Inflammatory macrophage treated with lipopolysaccharide for 4 hours (primary cell): ENCODE measurements at regions not wholly inside any gene's neighbourhood (a gene's known extent, or its start where the extent isn't known, plus 50 kb on each side); places are given as distances from the start of the nearest gene placed in this dataset.

Experiments
- DNase-seq: peaks from one replicate; pipeline ENCODE4 v3.0.0-alpha.2; 2020

DNA sequence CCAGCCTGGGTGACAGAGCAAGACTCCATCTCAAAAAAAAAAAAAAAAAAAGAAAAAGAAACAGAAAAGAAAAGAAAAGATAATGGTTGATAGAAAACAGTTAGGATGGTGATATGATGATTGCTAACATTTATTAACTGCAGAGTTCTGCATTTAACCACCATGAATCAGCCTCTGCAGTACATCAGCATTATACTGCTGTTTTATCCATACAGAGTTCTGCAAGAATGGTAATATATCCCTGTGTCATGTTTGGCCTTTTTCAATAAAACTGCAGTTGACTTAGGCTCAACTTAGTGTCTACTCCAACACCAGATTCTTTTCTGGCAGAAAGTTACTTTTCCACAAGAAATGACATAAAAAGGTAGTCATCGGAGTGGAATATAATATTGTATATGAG, 62.6 kb downstream of the DUSP6 start:
- no peak for DNase-seq

DNA sequence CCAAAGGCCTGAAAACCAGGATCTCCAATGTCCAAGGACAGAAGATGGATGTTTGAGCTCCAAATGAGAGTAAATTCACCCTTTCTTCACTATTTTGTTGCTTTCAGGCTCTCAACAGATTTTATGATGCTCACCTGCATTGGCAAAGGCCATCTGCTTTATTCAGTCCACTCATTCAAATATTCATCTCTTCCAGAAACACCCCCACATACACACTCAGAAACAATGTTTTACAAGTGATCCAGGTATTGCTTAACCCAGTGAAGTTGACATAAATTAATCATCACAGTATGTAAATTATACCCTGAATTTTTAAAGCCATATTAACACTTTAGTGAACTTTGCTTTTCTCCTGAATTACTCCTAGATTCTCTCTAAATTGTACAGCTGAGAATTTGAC, 63.3 kb downstream of the DUSP6 start:
- DNase-seq = no peak

DNA sequence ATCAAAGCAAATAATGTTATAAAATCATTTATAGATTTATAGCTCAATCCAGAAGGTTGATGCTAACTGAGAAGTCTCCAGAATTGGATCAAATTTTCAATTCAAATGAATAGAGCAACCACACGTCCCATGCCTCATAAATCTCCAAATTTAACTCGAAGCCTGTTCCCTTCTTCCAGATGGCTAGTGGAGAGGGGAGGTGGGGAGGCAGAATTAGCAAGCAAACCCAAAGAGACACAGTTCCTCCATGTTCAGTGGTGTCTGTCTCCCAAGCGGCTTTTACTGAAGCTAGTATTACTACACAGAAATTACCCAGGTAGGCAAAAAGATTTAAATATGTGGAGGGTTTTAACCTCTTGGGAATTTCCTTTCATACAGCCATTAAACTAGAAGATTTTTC, 65.8 kb downstream of the DUSP6 start:
- no peak for DNase-seq

DNA sequence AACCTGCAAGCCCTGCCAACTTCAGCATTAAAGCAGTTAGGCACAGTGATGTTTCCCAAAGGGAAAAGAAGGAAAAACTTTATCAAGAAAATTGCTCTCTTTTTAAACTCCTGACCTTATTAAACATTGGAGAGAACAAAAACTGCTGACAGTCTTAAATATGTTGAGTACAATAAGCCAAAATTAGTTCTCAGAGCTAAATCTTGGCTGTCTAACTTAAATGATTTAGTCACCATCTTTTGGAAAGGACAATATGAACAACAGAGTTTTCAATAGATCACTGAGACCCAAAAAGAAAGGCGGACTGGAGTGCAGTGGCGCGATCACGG, 70.8 kb downstream of the DUSP6 start:
- DNase-seq = no peak

DNA sequence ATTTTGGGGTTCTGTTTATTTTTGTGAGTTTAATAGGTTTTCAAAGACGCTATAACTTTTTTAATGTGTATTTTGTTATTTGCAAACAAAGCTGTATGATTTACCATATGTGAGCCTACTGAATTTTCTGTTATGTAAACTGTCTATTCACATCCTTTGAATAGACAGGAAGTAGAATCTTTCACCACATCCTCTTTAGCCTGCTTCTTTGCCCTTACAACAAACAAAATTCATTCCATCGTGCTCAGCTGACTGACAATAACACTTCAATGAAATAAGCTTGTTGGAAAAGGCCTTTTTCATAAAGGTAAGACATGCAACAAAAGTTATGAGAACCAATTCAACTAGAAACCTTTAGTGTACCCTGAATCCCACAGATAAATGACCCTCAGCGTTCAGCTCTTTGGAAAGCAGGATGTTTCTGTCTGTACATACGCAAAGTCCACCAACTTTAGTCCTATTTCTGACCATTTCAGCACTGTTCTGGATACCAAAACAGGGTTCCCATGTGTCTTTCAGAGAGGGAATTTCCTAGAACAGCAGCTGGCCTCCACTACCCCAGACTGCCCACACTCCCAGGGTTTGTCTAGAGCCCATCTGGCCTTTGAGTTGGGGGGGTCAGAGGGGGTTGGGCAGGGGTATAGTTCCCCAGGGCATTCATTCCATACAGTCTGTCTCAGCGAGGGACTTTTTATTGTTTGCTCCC, 71.3 kb downstream of the DUSP6 start:
- DNase-seq = peak; percentile 66

DNA sequence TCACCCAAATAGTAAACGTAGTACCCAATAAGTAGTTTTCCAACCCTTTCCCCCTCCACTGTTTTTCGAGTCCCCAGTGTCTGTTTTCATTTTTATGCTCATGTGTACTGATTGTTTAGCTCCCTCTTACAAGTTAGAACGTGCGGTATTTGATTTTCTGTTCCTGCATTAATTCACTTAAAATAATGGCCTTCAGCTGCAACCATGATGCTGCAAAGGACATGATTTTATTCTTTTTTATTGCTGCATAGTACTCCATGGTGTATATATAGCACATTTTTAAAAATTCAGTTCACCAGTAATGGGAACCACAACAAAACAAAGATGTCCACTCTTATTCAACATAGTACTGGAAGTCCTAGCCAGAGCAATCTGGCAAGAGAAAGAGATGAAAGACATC, 72.8 kb downstream of the DUSP6 start:
- DNase-seq = no peak

DNA sequence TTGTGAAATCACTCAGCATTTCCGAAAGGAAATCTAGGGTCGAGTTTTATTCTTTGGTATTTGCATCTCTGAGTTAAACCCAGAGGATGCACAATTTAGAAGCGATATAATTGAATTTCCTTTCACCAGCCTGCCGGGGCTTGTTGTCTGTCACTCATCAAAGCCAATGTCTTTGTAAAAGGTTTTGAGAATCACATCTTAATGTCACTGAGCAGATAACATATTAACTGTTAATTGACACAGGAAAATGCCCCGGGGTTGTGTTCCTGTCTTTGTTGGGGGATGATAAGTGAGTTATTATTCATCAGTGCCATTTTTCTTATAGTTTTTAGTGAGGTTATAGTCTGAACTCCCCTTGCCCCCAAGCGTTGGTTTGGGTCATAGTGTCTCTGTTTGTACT, 73.4 kb downstream of the DUSP6 start:
- DNase-seq = no peak

DNA sequence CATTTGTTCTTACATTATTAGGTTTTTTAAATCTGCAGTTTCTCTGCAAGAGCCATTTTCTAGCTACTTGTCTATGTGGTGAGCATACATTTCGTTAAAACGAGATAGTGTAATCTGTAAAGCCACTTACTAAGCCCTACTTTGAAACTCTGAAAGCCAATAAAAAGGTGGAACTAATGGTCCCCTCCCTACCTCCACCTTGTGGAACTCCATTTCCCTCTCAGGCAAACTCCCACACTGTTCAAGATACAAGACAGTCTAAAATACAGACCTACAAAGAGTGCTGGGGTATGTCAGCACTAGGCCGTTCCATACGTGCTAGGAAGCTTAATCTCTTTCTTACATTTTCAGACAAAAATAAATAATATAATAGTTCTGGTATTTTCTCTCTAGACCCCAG, 74.1 kb downstream of the DUSP6 start:
- no peak for DNase-seq

DNA sequence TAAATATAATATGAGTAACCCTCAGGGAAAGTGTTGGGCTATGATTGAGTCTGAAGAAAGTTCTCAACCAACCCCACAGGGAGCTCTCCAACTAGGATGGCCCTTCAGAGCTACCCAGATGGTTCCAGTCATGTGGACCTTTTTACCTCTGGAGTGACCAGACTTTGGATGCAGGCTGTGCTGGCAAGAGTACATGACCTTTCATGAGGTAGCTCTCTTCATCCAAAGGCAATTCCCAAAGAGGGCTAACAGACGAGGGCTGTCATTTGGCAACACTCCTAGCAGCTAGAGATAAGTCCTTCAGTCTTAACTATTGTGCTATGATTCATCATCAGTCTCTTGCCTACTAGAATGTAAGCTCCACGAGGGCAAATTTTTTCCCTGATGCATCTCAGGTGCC, 75.4 kb downstream of the DUSP6 start:
- no peak for DNase-seq

DNA sequence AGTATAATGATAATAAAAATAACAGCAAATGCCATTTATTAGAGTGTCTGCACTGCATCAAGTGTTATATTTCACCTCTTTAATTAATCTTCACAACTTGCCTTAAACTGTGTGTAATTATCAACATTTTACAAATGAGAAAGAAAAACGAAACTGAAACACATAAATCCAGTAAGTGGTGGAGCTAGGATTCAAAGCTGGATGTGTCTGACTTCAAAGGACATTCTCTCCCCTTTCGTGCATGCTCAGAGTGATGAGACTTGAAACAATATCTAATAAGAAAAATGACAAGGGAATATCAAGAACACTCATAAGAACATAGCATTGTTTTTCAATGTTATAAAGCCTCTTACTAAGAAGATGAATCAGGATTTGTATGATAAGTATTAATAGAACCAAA, 78.8 kb downstream of the DUSP6 start:
- peak; percentile 11 for DNase-seq

DNA sequence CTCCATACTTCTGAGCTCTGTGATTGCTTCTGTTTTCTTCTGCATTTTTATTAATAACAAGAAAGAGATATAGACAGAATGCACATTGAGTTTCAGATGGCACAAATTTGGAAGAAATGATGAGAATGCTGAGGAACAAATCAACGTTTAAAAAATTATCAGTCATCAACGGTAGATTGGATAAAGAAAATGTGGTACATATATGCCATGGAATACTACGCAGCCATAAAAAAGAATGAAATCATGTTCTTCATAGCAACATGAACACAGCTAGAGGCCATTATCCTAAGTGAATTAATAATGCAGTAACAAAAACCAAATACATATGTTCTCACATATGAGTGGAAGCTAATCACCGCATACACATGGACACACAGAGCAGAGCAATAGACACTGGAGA, 81.8 kb downstream of the DUSP6 start:
- DNase-seq = no peak

DNA sequence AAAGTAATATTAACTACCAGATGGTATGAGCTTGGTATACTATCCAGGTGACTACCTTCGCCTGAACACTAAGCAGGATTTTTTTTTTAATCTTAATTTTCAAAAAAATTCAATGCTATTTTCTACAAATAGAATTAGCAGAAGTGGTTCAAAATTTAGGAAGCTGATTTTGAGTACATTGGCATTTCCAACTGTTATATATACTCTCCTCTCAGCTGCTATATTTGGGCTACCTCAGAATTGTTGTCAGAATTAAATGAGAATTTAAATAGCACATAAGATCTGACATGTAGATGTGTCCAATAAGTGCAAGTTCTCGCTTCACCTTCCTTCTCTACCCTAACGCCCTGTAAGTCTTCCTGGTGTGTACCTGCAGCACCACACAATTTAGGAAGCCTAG, 83.1 kb downstream of the DUSP6 start:
- no peak for DNase-seq

DNA sequence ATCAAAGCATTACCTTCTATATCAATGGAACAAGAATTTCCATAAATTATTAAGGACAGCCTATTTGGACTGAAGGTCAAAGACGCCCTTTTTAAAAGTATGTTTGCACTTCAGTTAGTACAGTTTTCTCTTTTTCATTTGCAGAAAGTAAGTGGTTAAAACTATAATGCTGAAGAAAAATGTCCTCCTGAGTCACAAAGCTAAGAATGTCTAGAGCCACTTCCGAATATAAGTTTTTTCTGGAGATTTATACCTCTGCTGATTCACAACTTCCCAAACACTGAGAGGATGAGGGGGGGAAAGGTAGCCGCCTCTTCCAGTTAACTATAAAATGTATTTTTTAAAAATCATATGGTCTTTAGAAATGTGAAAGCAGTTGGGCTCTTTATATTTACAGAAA, 84.9 kb downstream of the DUSP6 start:
- DNase-seq = no peak

DNA sequence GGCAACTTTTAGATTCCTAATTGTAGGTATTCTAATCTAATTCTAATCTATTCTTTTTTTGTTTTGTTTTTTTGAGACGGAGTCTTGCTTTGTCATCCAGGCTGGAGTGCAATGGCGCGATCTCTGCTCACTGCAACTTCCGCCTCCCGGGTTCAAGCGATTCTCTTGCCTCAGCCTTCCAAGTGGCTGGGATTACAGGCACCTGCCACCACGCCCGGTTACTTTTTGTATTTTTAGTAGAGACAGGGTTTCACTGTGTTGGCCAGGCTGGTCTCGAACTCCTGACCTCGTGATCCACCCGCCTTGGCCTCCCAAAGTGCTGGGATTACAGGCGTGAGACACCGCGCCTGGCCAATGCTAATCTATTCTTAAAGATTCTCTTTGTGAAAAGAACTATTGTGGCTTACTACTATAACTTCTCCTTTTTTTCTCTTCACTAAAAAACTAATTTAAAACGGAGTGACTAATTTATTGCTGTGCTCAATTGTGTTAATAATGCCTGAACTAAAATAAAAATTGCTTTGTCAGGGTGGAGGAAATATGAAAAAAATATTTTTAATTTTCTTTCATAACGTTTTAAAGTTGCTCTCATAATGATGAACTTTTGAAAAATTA, 85.6 kb downstream of the DUSP6 start:
- DNase-seq = peak; percentile 26

DNA sequence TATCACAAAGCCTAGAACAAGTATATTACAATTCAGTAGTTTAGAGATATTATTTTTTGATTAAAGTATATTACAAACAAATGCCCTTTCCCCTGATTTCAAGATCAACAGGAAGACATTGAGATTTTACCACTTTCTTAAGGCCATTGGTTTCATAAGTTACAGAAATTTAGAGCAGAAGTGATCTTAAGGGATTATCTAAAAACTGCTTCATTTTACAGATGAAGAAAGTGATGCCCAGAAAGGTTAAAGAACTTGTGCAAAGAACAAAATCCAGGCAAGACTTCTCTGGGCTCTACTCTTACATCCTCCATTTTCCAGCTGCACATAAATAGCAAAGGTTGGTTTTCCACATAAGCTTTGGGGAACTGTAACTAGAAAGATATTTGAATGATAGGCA, 87.5 kb downstream of the DUSP6 start:
- DNase-seq = peak; percentile 44

DNA sequence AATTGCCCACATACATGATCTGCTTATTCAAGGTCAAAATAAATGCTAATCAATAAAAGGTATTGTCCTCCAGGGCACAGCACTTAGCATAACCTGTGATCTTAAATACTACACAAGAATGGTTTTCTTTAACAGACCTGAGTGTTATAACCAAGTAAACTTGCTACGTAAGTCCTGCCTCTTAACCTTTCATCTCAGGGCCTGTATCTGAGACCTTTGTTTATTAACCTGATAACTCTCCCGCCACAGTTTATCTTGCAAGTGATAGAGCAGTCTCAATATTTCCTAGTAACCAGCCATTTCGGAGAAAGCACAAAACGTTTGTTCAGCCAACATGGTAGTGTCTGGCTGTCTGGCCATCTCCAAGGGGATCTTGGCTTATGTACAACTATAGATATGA, 88.4 kb downstream of the DUSP6 start:
- no peak for DNase-seq

DNA sequence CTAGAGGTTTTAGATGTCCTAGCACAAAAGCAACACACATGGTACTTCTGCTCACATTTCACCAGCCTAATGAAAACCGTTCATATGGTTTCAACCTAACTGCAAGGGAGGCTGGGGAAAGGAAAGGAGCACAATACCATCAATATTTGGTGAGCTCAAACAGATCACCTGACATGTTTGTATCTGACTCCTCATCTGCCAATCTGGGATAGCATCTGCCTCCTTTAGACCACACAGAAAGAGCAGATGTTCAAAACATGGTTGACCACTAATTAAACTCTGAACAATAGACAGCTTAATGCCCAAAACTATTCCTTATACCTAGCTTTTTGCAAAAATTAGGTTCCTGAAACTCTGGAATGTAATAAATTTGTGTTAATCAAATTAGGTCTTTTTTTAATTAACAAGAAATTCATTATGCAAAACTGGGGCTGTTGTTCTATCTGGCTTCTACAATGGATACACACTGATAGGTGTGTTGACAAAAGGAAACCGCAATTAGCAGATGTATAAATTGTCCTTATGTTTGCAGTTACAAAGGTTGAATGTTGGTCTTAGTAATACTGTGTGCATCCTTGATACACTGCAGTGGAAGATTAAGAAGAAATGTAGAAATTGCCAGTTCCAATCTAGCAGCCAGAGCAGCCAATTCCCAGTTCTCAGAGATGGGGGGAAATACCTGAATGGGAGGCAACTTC, 89.3 kb downstream of the DUSP6 start:
- DNase-seq = no peak

DNA sequence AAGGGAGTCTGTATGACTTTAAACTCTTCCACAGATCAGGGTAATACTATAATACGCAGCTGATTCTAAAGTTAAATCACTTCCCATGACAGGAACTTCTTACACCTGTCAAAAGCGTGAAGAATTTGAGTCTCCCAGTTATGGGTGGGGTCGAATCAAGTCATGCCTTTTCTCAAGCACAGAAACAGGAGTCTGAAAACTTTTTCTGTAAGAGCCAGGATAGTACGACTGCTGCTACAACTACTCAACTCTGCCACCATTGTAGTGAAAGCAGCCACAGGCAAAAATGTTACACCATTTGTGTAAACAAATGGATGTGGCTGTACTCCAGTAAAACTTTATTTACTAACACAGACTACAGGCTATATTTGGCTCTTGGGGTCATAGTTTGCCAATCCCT, 90.3 kb downstream of the DUSP6 start:
- DNase-seq = no peak

DNA sequence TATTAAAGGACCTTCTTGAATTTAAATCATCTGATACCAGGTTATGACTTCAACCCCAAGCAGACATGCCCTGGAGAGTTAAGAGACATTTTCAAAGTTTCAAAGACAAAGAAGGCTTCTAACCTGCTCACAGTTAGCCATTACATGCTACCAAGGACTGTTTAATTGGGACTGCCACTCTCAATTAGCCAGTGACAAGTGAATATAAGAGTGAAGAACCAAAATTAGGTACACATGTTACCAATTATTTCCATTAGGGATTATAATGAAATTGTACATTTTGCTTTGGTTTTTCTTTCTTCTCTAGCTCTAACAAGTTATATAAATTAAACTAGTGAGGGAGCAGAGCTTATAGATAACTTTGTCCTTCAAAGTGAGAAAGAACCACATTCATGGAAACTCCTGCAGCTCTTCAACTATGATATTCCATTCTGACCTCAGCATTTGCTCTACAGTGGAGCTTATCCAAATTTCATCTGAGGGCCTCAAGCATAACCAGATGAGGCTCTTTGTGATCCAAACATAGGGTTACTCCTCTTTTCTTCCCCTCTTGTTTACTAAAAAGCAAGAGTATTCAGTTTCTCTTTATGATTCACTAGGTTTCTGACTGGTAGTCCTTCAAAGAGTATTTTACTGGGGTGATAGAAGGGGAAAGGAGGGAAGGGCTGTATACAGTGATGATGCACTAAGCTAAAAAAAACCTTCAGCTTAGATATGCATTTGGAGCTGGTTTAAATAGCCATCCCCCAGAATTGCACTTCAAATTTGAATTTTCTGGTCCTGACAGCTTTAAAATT, 91.3 kb downstream of the DUSP6 start:
- DNase-seq = no peak

DNA sequence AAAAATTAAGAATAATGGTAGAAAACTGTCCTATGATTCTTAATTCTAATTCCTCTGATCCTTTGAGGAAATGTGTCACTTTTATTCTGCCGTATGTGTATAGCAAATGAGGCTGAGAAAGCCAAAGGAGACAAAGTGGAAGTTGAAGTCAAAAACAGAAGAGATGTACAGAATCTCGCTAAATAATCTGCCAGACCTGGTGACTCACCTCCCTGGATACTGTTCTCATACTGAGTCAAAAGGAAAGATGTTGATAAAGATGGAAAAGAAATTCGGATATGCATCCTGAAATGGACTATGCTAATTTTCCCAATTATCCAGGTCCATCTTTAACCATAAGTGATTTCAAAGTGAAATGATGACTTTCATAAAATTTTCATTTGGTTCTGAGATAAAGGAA, 92.5 kb downstream of the DUSP6 start:
- no peak for DNase-seq

DNA sequence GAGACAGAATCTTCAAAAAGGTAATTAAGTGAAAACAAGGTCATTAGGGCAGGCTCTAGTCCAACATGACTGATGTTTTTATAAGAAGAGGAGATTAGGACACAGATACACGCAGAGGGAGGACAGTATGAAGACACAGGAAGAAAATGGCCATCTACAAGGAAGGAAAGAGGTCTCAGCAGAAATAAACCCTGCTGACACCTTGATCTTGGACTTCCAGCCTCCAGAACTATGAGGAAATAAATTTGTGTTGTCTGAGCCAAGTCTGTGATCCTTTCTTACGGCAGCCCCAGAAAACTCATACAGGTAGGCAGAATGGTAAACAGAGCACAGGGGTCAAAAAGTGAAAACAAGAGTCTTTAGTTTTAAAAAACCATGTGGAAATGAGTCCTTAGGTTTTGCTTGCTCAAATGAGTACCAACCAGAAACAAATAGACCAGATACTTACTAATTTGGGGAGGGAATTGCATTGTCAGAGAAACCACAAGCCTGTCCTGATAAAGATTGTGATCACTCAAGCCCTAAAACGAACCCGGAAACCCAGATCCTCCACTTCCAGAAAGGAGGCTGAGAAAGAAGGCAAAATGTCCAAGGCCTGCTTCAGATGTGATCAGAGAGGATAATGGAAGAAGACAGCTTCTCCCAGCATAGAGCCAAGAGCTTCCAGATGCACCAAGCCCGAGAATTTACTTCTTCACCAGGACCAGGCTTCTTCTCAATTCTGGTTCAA, 93.9 kb downstream of the DUSP6 start:
- DNase-seq = no peak

DNA sequence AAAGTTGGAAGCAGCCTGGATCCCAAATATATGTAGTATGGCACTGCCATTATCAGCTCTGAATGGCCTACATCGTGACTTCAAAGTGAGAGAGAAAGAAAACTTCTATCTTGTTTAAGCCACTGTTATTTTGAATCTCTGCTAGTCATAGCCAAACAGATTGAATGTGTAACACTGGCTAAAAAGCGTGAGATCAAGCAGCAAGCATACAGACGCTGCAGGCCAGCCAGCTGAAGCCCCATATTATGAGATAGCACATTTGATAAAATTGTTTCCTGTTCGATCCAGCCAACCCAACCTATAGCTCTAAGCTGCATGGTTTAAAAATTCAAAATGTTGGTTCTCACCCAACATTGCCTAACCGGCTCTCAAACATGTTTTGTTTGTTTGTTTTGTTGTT, 95.0 kb downstream of the DUSP6 start:
- DNase-seq = no peak

DNA sequence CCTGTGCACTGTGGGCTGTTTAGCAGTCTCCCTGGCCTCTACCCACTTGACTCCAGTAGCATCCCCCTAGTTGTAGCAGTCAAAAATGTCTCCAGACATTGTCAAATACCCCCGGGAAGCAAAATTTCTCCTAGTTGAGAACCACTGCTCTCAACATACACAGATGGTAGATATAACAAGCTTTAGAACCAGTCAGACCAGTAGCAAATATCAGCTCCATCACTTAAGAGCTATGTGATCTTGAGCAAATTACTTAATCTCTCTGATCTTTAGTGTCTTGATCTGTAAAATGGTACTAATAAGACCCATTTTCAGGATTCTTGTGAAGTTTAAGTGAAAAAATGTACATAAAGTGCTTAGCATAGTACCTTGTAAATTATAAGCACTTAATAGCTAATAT, 96.2 kb downstream of the DUSP6 start:
- DNase-seq = no peak
